Upper lobe of left lung (tissue), 6 donors: ENCODE measurements at regions not wholly inside any gene's neighbourhood (a gene's known extent, or its start where the extent isn't known, plus 50 kb on each side); places are given as distances from the start of the nearest gene placed in this dataset.
A peak's percentile ranks its signal among the peaks of the same experiment; 100 is the strongest.

Experiments used
- ATAC-seq, 2 donors: fragments of 200-7000 bp; cut with Tn5 transposase; one replicate each; pipeline ENCODE4 v1.9.1; 2022; ENCODE audit warnings: mild to moderate bottlenecking in 2 of 2, moderate library complexity in 2 of 2; ENCODE audit not compliant: low FRiP score in 2 of 2
- DNase-seq, 2 donors: peaks; one replicate each; pipeline ENCODE4 v3.0.0-alpha.2; 2019 to 2020
- H3K27ac ChIP-seq, 4 donors: fragments of 200-600 bp; sonication (generic); one replicate each; pipeline ENCODE4 v1.5.1; 2016 to 2019
- H3K27me3 ChIP-seq, 4 donors: fragments of 200-600 bp; sonication (generic); one replicate each; pipeline ENCODE4 v1.5.1; 2017 to 2019
- H3K36me3 ChIP-seq, 4 donors: fragments of 200-600 bp; sonication (generic); one replicate each; pipeline ENCODE4 v1.5.1; 2016 to 2019
- H3K4me1 ChIP-seq, 4 donors: fragments of 200-600 bp; sonication (generic); one replicate each; pipeline ENCODE4 v1.5.1; 2018 to 2019
- H3K4me3 ChIP-seq, 4 donors: fragments of 200-600 bp; sonication (generic); one replicate each; pipeline ENCODE4 v1.5.1; 2017 to 2019; ENCODE audit warnings: mild to moderate bottlenecking in 2 of 4, moderate library complexity in 1 of 4
- H3K9me3 ChIP-seq, 4 donors: fragments of 200-600 bp; sonication (generic); one replicate each; pipeline ENCODE4 v1.5.1; 2018 to 2019
- EP300 ChIP-seq, 4 donors: sonication (generic); formaldehyde crosslinking; IDR thresholded peaks; one replicate each; pipeline ENCODE4 v1.5.1; 2017; ENCODE audit warnings: antibody characterized with exemption in 4 of 4, control low read depth in 2 of 4
- POLR2A ChIP-seq, 4 donors: fragments of 450-650 bp; IDR thresholded peaks; one replicate each; pipeline ENCODE4 v1.5.1; 2016 to 2017; ENCODE audit warnings: antibody characterized with exemption in 4 of 4, mild to moderate bottlenecking in 2 of 4
- POLR2AphosphoS5 ChIP-seq, 2 donors: sonication (generic); formaldehyde crosslinking; IDR thresholded peaks; one replicate each; pipeline ENCODE4 v1.5.1; 2017; ENCODE audit warnings: antibody characterized with exemption in 2 of 2
- WGBS, 2 donors: methylation state at CpG; one replicate each; pipeline ENCODE4 v1.1.5; 2017 to 2018; 5-methylcytosine and 5-hydroxymethylcytosine counted together
- TF ChIP-seq, protein P1 (sequence below), 6 experiments: fragments of 450-650 bp in 4 of 6; fragments of 200-600 bp in 2 of 6; sonication (generic) in 2 of 6; IDR thresholded peaks; one replicate each; pipeline ENCODE4 v1.5.1; 2016 to 2019; ENCODE audit warnings: antibody characterized with exemption in 6 of 6
- donor health status: DM: no; HTN: no; CAD: no; lungs with moderate emphysema.
- donor health status: DM: no; HTN: yes; CAD: no; lungs with severe emphysema.

GRCh38 chr13:22276616-22277015 is 605.7 kb downstream of the FGF9 start:
- H3K9me3 ChIP-seq: no peaks in the 10 kb centered on the region
- H3K27ac ChIP-seq: no peak overlapping the region
- 73 to 84% methylated on average over 5 of the region's 5 CpGs for WGBS, 2 donors
- TF ChIP-seq POLR2AphosphoS5 (IDR thresholded peaks at IDR 0.05): no peak
- TF ChIP-seq EP300 (IDR thresholded peaks at IDR 0.05): no peak
- TF ChIP-seq, protein P1, sequence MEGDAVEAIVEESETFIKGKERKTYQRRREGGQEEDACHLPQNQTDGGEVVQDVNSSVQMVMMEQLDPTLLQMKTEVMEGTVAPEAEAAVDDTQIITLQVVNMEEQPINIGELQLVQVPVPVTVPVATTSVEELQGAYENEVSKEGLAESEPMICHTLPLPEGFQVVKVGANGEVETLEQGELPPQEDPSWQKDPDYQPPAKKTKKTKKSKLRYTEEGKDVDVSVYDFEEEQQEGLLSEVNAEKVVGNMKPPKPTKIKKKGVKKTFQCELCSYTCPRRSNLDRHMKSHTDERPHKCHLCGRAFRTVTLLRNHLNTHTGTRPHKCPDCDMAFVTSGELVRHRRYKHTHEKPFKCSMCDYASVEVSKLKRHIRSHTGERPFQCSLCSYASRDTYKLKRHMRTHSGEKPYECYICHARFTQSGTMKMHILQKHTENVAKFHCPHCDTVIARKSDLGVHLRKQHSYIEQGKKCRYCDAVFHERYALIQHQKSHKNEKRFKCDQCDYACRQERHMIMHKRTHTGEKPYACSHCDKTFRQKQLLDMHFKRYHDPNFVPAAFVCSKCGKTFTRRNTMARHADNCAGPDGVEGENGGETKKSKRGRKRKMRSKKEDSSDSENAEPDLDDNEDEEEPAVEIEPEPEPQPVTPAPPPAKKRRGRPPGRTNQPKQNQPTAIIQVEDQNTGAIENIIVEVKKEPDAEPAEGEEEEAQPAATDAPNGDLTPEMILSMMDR (IDR thresholded peaks at IDR 0.05): no peak
- TF ChIP-seq POLR2A (IDR thresholded peaks at IDR 0.05): no peak
- DNase-seq (no peak), ATAC-seq (no peak)
- H3K27me3 ChIP-seq: no peaks in the 10 kb centered on the region
- H3K36me3 ChIP-seq: no peaks in the 10 kb centered on the region
- no peak overlapping the region for H3K4me3 ChIP-seq
- no peaks in the 10 kb centered on the region for H3K4me1 ChIP-seq

DNA sequence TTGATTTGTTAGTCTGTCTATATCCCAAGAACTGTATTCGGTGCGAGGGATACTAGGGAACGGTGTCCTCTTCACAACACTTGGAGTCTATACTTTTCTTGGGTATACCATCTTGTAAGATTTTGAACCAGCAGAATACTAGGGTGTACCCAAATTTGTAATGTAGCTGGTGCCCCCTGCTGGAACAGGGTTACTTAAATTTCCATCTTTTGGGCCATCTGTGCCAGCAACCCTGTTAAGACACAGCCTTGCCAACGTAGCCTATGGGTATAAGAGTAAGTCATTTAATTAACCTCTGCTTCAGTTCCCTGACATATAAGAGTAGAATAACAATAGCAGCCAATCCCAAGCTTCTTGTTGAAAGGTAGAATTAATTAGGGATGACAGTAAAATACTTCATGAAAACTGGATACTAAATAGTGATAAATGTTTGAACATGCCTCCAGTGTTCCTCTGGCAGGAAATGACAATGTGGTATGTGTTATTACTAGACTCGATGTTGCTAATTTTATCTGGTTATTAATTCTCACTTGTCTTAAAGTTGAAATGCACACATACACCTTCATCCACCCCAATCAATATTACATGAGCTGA is 607.6 kb downstream of the FGF9 start:
- ATAC-seq: peak in 1 of 2 donors; percentile 47
- no peaks in the 10 kb centered on the region for H3K4me1 ChIP-seq
- no peak overlapping the region for H3K4me3 ChIP-seq
- TF ChIP-seq, protein P1 (IDR thresholded peaks at IDR 0.05): peak in 5 of 6 experiments; percentile 10 to 47 (median 32)
- TF ChIP-seq POLR2AphosphoS5 (IDR thresholded peaks at IDR 0.05) (no peak), EP300 (IDR thresholded peaks at IDR 0.05) (no peak), POLR2A (IDR thresholded peaks at IDR 0.05) (no peak)
- no peak overlapping the region for H3K27ac ChIP-seq
- 42 to 43% methylated on average over 5 of the region's 5 CpGs for WGBS, 2 donors
- no peaks in the 10 kb centered on the region for H3K36me3 ChIP-seq
- DNase-seq: peak in 1 of 2 donors; percentile 42
- no peaks in the 10 kb centered on the region for H3K27me3 ChIP-seq
- no peaks in the 10 kb centered on the region for H3K9me3 ChIP-seq

DNA sequence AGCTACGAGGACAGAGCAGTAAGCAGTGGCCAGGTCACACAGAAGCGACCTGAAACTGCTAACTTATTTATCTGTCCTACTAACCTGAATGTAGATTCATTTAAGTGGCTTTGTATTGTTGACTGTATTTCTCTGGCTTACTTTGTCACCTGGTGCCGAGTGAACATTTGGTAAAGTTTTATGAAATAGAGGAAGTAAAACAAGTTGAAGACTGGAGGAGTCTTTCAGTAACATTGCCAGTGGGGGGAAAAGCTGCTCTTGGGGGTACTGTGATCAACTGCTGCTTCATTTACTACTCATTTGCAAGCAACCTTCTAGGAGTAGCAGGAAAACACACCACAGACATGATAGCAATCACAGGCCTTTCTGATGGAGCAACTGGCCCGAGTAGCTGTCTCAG is 615.0 kb downstream of the FGF9 start:
- 70 to 82% methylated on average over 4 of the region's 4 CpGs for WGBS, 2 donors
- no peak overlapping the region for H3K27ac ChIP-seq
- TF ChIP-seq EP300 (IDR thresholded peaks at IDR 0.05) (no peak), POLR2A (IDR thresholded peaks at IDR 0.05) (no peak), POLR2AphosphoS5 (IDR thresholded peaks at IDR 0.05) (no peak)
- TF ChIP-seq, protein P1 (IDR thresholded peaks at IDR 0.05): no peak
- ATAC-seq (no peak), DNase-seq (no peak)
- H3K4me3 ChIP-seq: no peak overlapping the region
- H3K4me1 ChIP-seq: no peaks in the 10 kb centered on the region
- H3K9me3 ChIP-seq: no peaks in the 10 kb centered on the region
- no peaks in the 10 kb centered on the region for H3K36me3 ChIP-seq
- H3K27me3 ChIP-seq: no peaks in the 10 kb centered on the region

DNA sequence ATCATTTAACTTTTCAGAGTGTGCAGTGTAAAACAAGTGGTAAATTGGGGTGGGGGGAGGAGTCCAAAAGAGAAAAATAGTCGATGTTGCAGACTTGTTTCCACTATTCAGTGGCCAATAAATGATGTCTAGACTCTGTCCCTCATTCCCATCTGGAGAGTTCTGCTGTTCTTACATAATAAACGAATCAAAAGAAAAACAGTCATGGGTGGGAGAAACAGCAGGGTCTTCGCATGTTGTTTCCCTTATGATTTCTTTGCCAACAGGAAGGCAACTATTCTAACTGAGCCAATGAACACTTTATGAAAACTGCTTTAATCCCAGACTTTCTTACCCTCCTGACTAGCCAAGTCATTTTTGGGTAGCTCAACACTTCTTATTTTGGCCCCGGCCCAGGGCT is 615.5 kb downstream of the FGF9 start:
- DNase-seq: no peak
- Histone ChIP-seq H3K4me3 (no peak overlapping the region), H3K9me3 (no peaks in the 10 kb centered on the region), H3K27ac (no peak overlapping the region), H3K36me3 (no peaks in the 10 kb centered on the region), H3K27me3 (no peaks in the 10 kb centered on the region), H3K4me1 (no peaks in the 10 kb centered on the region)
- peak in 1 of 2 donors; percentile 52 for ATAC-seq
- no peak for TF ChIP-seq POLR2AphosphoS5 (IDR thresholded peaks at IDR 0.05)
- TF ChIP-seq, protein P1 (IDR thresholded peaks at IDR 0.05): no peak
- WGBS, 2 donors: 78 to 87% methylated on average over 4 of the region's 4 CpGs

GRCh38 chr13:22287343-22287920 is 616.6 kb downstream of the FGF9 start:
- WGBS, 2 donors: 92 to 99% methylated on average over 6 of the region's 6 CpGs
- Histone ChIP-seq H3K27me3 (no peaks in the 10 kb centered on the region), H3K27ac (no peak overlapping the region), H3K36me3 (no peaks in the 10 kb centered on the region), H3K4me1 (no peaks in the 10 kb centered on the region), H3K9me3 (no peaks in the 10 kb centered on the region), H3K4me3 (no peak overlapping the region)
- no peak for DNase-seq
- TF ChIP-seq, protein P1 (IDR thresholded peaks at IDR 0.05): no peak
- TF ChIP-seq POLR2AphosphoS5 (IDR thresholded peaks at IDR 0.05) (no peak), EP300 (IDR thresholded peaks at IDR 0.05) (no peak), POLR2A (IDR thresholded peaks at IDR 0.05) (no peak)
- ATAC-seq: no peak
